H9 (cell line): ENCODE measurements at regions not wholly inside any gene's neighbourhood (a gene's known extent, or its start where the extent isn't known, plus 50 kb on each side); places are given as distances from the start of the nearest gene placed in this dataset.

Experiments
- DNase-seq: peaks from one replicate; pipeline ENCODE4 v3.0.0-alpha.2; 2017
- H2AFZ ChIP-seq: one replicate; pipeline ENCODE4 v1.6.1; 2013; ENCODE audit warnings: mild to moderate bottlenecking, low read length, control low read depth, moderate library complexity
- H2AK5ac ChIP-seq: 2 replicates; pipeline ENCODE4 v1.6.1; 2013; ENCODE audit warnings: low read length, control low read depth, mixed read lengths; ENCODE audit not compliant: insufficient read length
- H2BK120ac ChIP-seq: one replicate; pipeline ENCODE4 v1.6.1; 2013; ENCODE audit warnings: low read depth, mild to moderate bottlenecking, low read length, control low read depth, inconsistent platforms; ENCODE audit not compliant: poor library complexity, severe bottlenecking
- H2BK12ac ChIP-seq: 2 replicates; pipeline ENCODE4 v1.6.1; 2013; ENCODE audit warnings: low read length, control low read depth, mixed read lengths, low read depth; ENCODE audit not compliant: insufficient read length
- H2BK15ac ChIP-seq: 2 replicates; pipeline ENCODE4 v1.6.1; 2013; ENCODE audit warnings: low read depth, low read length, control low read depth
- H2BK20ac ChIP-seq: one replicate; pipeline ENCODE4 v1.6.1; 2013; ENCODE audit warnings: low read depth, mild to moderate bottlenecking, low read length, control low read depth, inconsistent platforms; ENCODE audit not compliant: poor library complexity, severe bottlenecking
- H2BK5ac ChIP-seq: 2 replicates; pipeline ENCODE4 v1.6.1; 2013; ENCODE audit warnings: low read length, control low read depth, mixed read lengths; ENCODE audit not compliant: insufficient read length
- H3K14ac ChIP-seq: 2 replicates; pipeline ENCODE4 v1.6.1; 2013; ENCODE audit warnings: low read length, control low read depth; ENCODE audit not compliant: insufficient read depth
- H3K18ac ChIP-seq: 2 replicates; pipeline ENCODE4 v1.6.1; 2013; ENCODE audit warnings: low read depth, mild to moderate bottlenecking, mixed read lengths, low read length, control low read depth; ENCODE audit not compliant: insufficient read length
- H3K23ac ChIP-seq: 2 replicates; pipeline ENCODE4 v1.6.1; 2013; ENCODE audit warnings: low read length, control low read depth, mixed read lengths, low read depth; ENCODE audit not compliant: insufficient read length
- H3K23me2 ChIP-seq: 2 replicates; pipeline ENCODE4 v1.6.1; 2013; ENCODE audit warnings: low read depth, mild to moderate bottlenecking, mixed read lengths, low read length, control low read depth; ENCODE audit not compliant: insufficient read length, poor library complexity, severe bottlenecking
- H3K27ac ChIP-seq: 2 replicates; pipeline ENCODE4 v1.5.1; 2013; ENCODE audit warnings: low read length, control low read depth, mixed read lengths, low read depth; ENCODE audit not compliant: insufficient read length
- H3K27me3 ChIP-seq: 2 replicates; pipeline ENCODE4 v1.6.1; 2013; ENCODE audit warnings: low read length, control low read depth, inconsistent platforms; ENCODE audit not compliant: insufficient read depth
- H3K4ac ChIP-seq: 2 replicates; pipeline ENCODE4 v1.6.1; 2013; ENCODE audit warnings: low read depth, mild to moderate bottlenecking, control low read depth, inconsistent platforms, low read length, moderate library complexity
- H3K4me1 ChIP-seq: 2 replicates; pipeline ENCODE4 v1.6.1; 2013; ENCODE audit warnings: low read length, control low read depth, inconsistent platforms; ENCODE audit not compliant: insufficient read depth
- H3K4me2 ChIP-seq: 2 replicates; pipeline ENCODE4 v1.6.1; 2013; ENCODE audit warnings: low read length, control low read depth, mixed read lengths; ENCODE audit not compliant: insufficient read length, insufficient read depth
- H3K56ac ChIP-seq: 2 replicates; pipeline ENCODE4 v1.6.1; 2013; ENCODE audit warnings: low read depth, mild to moderate bottlenecking, mixed read lengths, low read length, control low read depth; ENCODE audit not compliant: insufficient read length
- H3K79me1 ChIP-seq: 2 replicates; pipeline ENCODE4 v1.6.1; 2013; ENCODE audit warnings: low read depth, mild to moderate bottlenecking, moderate library complexity, low read length, control low read depth, inconsistent platforms; ENCODE audit not compliant: insufficient read depth, poor library complexity, severe bottlenecking
- H3K79me2 ChIP-seq: 2 replicates; pipeline ENCODE4 v1.6.1; 2013; ENCODE audit warnings: low read length, control low read depth, inconsistent platforms; ENCODE audit not compliant: insufficient read depth
- H3K9ac ChIP-seq: 2 replicates; pipeline ENCODE4 v1.6.1; 2013; ENCODE audit warnings: low read length, control low read depth, mixed read lengths; ENCODE audit not compliant: insufficient read length; ENCODE audit errors: extremely low read depth
- H3K9me3 ChIP-seq: one replicate; pipeline ENCODE4 v1.6.1; 2013; ENCODE audit warnings: low read depth, low read length, inconsistent platforms; ENCODE audit not compliant: control insufficient read depth
- H3T11ph ChIP-seq: one replicate; pipeline ENCODE4 v1.6.1; 2013; ENCODE audit warnings: mild to moderate bottlenecking, low read length, control low read depth, inconsistent platforms
- H4K20me1 ChIP-seq: one replicate; pipeline ENCODE4 v1.6.1; 2013; ENCODE audit not compliant: control insufficient read depth, insufficient read length, insufficient read depth
- H4K5ac ChIP-seq: 2 replicates; pipeline ENCODE4 v1.6.1; 2013; ENCODE audit warnings: low read depth, mild to moderate bottlenecking, mixed read lengths, low read length, control low read depth; ENCODE audit not compliant: insufficient read length
- H4K8ac ChIP-seq: replicated peaks from 2 replicates; pipeline ENCODE4 v1.6.1; 2013; ENCODE audit warnings: low read length, control low read depth, mixed read lengths, low read depth; ENCODE audit not compliant: insufficient read length
- H4K91ac ChIP-seq: 2 replicates; pipeline ENCODE4 v1.6.1; 2013; ENCODE audit warnings: low read depth, mild to moderate bottlenecking, moderate library complexity, mixed read lengths, low read length, control low read depth; ENCODE audit not compliant: insufficient read length
- H3K27ac Mint-ChIP-seq, 3 experiments: 2 replicates in 2 of 3; 3 replicates in 1 of 3; pipeline ENCODE4 v1.8.0; 2020 to 2021; ENCODE audit warnings: mixed read lengths in 3 of 3, mild to moderate bottlenecking in 1 of 3, moderate library complexity in 1 of 3
- H3K27me3 Mint-ChIP-seq: 2 replicates; pipeline ENCODE4 v1.8.0; 2021; ENCODE audit warnings: low read depth, mild to moderate bottlenecking, moderate library complexity, mixed read lengths
- H3K36me3 Mint-ChIP-seq, 3 experiments: 2 replicates in 2 of 3; 3 replicates in 1 of 3; pipeline ENCODE4 v1.8.0; 2020 to 2021; ENCODE audit warnings: low read depth in 3 of 3, mixed read lengths in 3 of 3; ENCODE audit not compliant: insufficient read depth in 1 of 3
- H3K4me1 Mint-ChIP-seq, 2 experiments: 2 replicates each; pipeline ENCODE4 v1.8.0; 2020; ENCODE audit warnings: mixed read lengths in 2 of 2
- H3K4me3 Mint-ChIP-seq, 2 experiments: 2 replicates in 1 of 2; 3 replicates in 1 of 2; pipeline ENCODE4 v1.8.0; 2020 to 2021; ENCODE audit warnings: mild to moderate bottlenecking in 2 of 2, mixed read lengths in 2 of 2, moderate library complexity in 1 of 2
- H3K9me3 Mint-ChIP-seq, 2 experiments: 2 replicates in 1 of 2; 3 replicates in 1 of 2; pipeline ENCODE4 v1.8.0; 2020; ENCODE audit warnings: mild to moderate bottlenecking in 2 of 2, mixed read lengths in 2 of 2, moderate library complexity in 1 of 2
- CTCF ChIP-seq: fragments of 200-600 bp; sonication (generic); conservative IDR thresholded peaks from 3 replicates; pipeline ENCODE4 v1.8.0; 2021; ENCODE audit warnings: antibody characterized with exemption, mild to moderate bottlenecking
- WGBS: extraction: QIAGEN DNeasy Blood & Tissue Kit; methylation state at CpG from one replicate; pipeline ENCODE4 v1.1.7; 2013; ENCODE audit warnings: missing lambda C conversion rate, low lambda C conversion rate, mixed read lengths; ENCODE audit not compliant: insufficient read length; ENCODE audit errors: extremely low coverage; 5-methylcytosine and 5-hydroxymethylcytosine counted together

- no peak overlapping the region for H3K4me3 Mint-ChIP-seq
- no peak overlapping the region for H3K27ac ChIP-seq
Observed at GRCh38 chr11:28956446-28956845, 848.3 kb downstream of the METTL15 start.

More at GRCh38 chr11:28956446-28956845, 848.3 kb downstream of the METTL15 start:
- Histone ChIP-seq H3K18ac (no peak overlapping the region), H3K79me1 (no peaks in the 10 kb centered on the region), H2BK120ac (no peak overlapping the region), H3K9ac (no peak overlapping the region), H2BK12ac (no peak overlapping the region), H3K56ac (no peak overlapping the region), H4K5ac (no peak overlapping the region), H3K23me2 (no peaks in the 10 kb centered on the region), H3K14ac (no peak overlapping the region), H3K23ac (no peak overlapping the region), H3K4me2 (no peak overlapping the region), H2BK5ac (no peak overlapping the region), H3T11ph (no peak overlapping the region), H3K4me1 (no peaks in the 10 kb centered on the region), H2AFZ (no peak overlapping the region), H2BK20ac (no peak overlapping the region), H2AK5ac (no peak overlapping the region), H4K20me1 (no peaks in the 10 kb centered on the region), H3K27me3 (no peaks in the 10 kb centered on the region), H3K9me3 (no peaks in the 10 kb centered on the region), H3K4ac (no peak overlapping the region), H2BK15ac (no peak overlapping the region), H3K79me2 (no peaks in the 10 kb centered on the region), H4K8ac (no peak overlapping the region), H4K91ac (no peak overlapping the region)
- DNase-seq: no peak
- Mint-ChIP-seq H3K4me1 (no peaks in the 10 kb centered on the region), H3K27ac (no peak overlapping the region), H3K36me3 (no peaks in the 10 kb centered on the region), H3K27me3 (no peaks in the 10 kb centered on the region), H3K9me3 (no peaks in the 10 kb centered on the region)
- WGBS: no CpG with 5 or more reads among the region's 3 CpGs
- no peak for TF ChIP-seq CTCF
